ENCODE measurements at regions not wholly inside any gene's neighbourhood (a gene's known extent, or its start where the extent isn't known, plus 50 kb on each side); places are given as distances from the start of the nearest gene placed in this dataset.

- TF ChIP-seq EZH2 (IDR thresholded peaks at IDR 0.05) (no peak), POLR2AphosphoS5 (IDR thresholded peaks at IDR 0.05; ENCODE audit: borderline replicate concordance, low read depth, low read length) (no peak)
Measured at GRCh38 chr9:13750061-13750460, 470.6 kb upstream of the MPDZ start.

Data from SK-N-MC (cell line).